ENCODE measurements at regions not wholly inside any gene's neighbourhood (a gene's known extent, or its start where the extent isn't known, plus 50 kb on each side); places are given as distances from the start of the nearest gene placed in this dataset.

DNA sequence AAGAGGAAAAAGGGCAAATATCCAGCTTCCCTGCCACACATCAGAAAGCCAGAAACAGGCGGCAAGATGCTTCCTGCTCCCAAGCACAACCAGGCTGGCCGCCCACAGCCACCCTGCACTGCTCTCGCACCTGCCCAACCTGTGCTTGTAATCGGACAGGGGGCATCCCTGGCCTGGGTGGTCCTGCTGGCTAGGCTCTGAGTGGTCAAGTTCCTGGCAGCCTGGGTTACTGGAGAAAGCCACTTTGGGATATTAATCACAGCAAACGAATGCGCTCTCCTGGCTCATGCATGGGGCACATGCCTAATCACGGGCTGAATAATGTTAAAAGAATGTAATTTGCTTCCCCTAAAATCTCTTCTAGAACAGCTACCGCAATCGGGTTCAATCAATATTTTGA lies 442.4 kb downstream of the MCTP2 start:
- TF ChIP-seq CTCF (IDR thresholded peaks at IDR 0.05) (no peak), ZFX (IDR thresholded peaks at IDR 0.05; ENCODE audit: borderline replicate concordance) (no peak)

DNA sequence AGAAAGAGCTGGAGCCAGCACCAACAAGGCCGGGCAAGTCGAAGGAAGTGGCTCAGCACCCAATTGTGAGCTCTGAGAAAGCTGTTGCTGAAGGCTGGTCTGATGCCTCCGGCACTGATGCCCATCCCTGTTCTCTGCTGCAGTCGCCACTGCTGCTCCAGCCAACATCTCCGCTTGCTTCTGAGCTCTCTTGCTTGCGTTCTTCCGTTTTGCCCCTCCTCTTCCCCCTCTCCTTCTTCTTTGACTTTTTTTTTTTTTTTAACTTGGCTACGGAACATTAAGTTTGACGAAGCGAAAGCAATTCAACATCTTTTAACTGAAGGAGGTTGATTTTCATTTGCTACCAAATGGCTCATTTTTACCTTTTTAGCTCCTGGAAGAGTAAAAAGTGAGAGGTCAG lies 442.9 kb downstream of the MCTP2 start:
- TF ChIP-seq CTCF (IDR thresholded peaks at IDR 0.05) (no peak), ZFX (IDR thresholded peaks at IDR 0.05; ENCODE audit: borderline replicate concordance) (no peak)
- no peak overlapping the region for H3K27ac ChIP-seq

More for the DNA sequence above, 442.4 kb downstream of the MCTP2 start:
- no peak overlapping the region for H3K27ac ChIP-seq

DNA sequence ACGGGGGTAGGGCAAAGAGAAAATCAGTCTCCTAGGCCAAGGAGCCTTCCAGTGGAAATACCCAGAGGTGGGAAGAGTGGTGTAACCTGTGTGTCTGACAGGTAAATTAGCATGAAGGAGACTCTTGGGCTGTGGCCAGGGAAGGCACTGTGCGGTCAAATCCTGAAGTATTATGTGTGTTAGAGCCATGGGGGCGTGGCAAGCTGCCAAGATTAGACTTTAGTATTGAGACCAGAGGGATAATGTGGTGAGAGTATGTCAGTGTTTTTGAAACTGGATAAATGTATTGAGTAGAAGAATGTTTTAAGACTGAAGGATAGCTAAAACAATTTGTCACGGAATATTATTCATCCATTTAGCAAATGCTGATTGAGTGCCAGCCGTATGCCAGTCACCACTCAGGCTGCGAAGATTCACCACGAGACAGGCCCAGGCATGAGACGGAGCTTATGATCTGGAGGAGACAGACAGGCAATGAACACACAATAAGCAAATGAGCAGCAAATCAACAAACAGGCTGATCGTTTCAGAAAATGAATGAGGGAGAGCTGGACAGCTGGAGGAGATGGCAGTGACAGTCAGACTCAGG lies 445.9 kb downstream of the MCTP2 start:
- no peak for TF ChIP-seq ZFX (IDR thresholded peaks at IDR 0.05; ENCODE audit: borderline replicate concordance)
- TF ChIP-seq CTCF (IDR thresholded peaks at IDR 0.05), result no peak
- H3K27ac ChIP-seq, result no peak overlapping the region

GRCh38 chr15:94682171-94682570 lies 450.8 kb downstream of the MCTP2 start:
- H3K27ac ChIP-seq, result no peak overlapping the region
- TF ChIP-seq ZFX (IDR thresholded peaks at IDR 0.05; ENCODE audit: borderline replicate concordance) (no peak), CTCF (IDR thresholded peaks at IDR 0.05) (no peak)

GRCh38 chr15:94683902-94684301 lies 452.5 kb downstream of the MCTP2 start:
- no peak for TF ChIP-seq ZFX (IDR thresholded peaks at IDR 0.05; ENCODE audit: borderline replicate concordance)
- no peak for TF ChIP-seq CTCF (IDR thresholded peaks at IDR 0.05)

DNA sequence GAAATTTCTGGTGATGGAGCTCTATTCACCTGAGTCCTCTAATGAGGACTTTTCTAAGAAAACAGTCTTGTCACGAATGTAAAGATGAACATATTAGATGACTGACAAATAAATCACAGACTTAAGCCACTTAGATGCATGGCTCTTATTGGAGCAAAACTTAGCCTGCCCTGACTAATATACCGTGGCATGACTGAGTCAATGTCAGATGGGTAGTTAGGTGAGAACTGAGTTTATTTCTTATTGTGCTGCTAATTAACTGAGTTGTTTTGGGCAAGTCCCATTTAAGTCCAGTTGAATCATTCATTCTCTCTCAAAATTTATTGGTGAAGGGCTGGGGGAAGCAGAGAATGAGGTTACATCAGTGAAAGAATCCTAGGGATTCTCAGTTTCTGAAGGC lies 459.8 kb downstream of the MCTP2 start:
- TF ChIP-seq CTCF (IDR thresholded peaks at IDR 0.05) (no peak), ZFX (IDR thresholded peaks at IDR 0.05; ENCODE audit: borderline replicate concordance) (no peak)

More at GRCh38 chr15:94683902-94684301, 452.5 kb downstream of the MCTP2 start:
- no peak overlapping the region for H3K27ac ChIP-seq

GRCh38 chr15:94692710-94693109 lies 461.3 kb downstream of the MCTP2 start:
- H3K27ac ChIP-seq, result no peak overlapping the region
- TF ChIP-seq CTCF (IDR thresholded peaks at IDR 0.05), result no peak

More for the DNA sequence above, 459.8 kb downstream of the MCTP2 start:
- no peak overlapping the region for H3K27ac ChIP-seq

Measured in 22Rv1 (cell line).